ENCODE measurements at regions not wholly inside any gene's neighbourhood (a gene's known extent, or its start where the extent isn't known, plus 50 kb on each side); places are given as distances from the start of the nearest gene placed in this dataset.

GRCh38 chr15:97215629-97216028 lies 744.9 kb upstream of the ARRDC4 start:
- Histone ChIP-seq H3K4me3 (no peak overlapping the region), H3K79me2 (ENCODE audit: insufficient read depth) (no peaks in the 10 kb centered on the region), H3K36me3 (ENCODE audit: low read depth) (no peaks in the 10 kb centered on the region), H3K4me1 (ENCODE audit: insufficient read depth) (no peaks in the 10 kb centered on the region), H3K27me3 (replicated peaks; ENCODE audit: insufficient read depth) (no peaks in the 10 kb centered on the region), H3K9ac (no peak overlapping the region), H4K20me1 (ENCODE audit: insufficient read depth) (no peaks in the 10 kb centered on the region), H3K4me2 (ENCODE audit: unreplicated experiment) (no peak overlapping the region), H2AFZ (no peak overlapping the region), H3K9me3 (ENCODE audit: low read depth) (no peaks in the 10 kb centered on the region), H3F3A (ENCODE audit: insufficient read depth) (no peaks in the 10 kb centered on the region), H3K27ac (no peak overlapping the region), H3K9me2 (ENCODE audit: insufficient read depth) (no peaks in the 10 kb centered on the region)
- in situ Hi-C loops (cut with MboI) = no loop called here
- DNase-seq = no peak
- TF ChIP-seq EZH2phosphoT487 (IDR thresholded peaks at IDR 0.05; ENCODE audit: insufficient read depth, low read depth) (no peak), EZH2 (IDR thresholded peaks at IDR 0.05; ENCODE audit: insufficient read depth, poor library complexity, severe bottlenecking) (no peak)

GRCh38 chr15:97224191-97224641 lies 736.3 kb upstream of the ARRDC4 start:
- no peak for DNase-seq
- no peaks in the 10 kb centered on the region for H3K27me3 ChIP-seq (replicated peaks; ENCODE audit: insufficient read depth)
- H3K79me2 ChIP-seq (ENCODE audit: insufficient read depth) = no peaks in the 10 kb centered on the region
- no peaks in the 10 kb centered on the region for H3K9me2 ChIP-seq (ENCODE audit: insufficient read depth)
- in situ Hi-C loops (cut with MboI) = no loop called here
- TF ChIP-seq EZH2 (IDR thresholded peaks at IDR 0.05; ENCODE audit: insufficient read depth, poor library complexity, severe bottlenecking) (no peak), EZH2phosphoT487 (IDR thresholded peaks at IDR 0.05; ENCODE audit: insufficient read depth, low read depth) (no peak)
- H3K4me2 ChIP-seq (ENCODE audit: unreplicated experiment) = no peak overlapping the region
- 73 to 81% methylated on average over 13 to 33 of the region's 44 CpGs for WGBS, 2 experiments (ENCODE audit: low coverage in 1 of 2, low lambda C conversion rate in 2 of 2, missing lambda C conversion rate in 2 of 2)
- H3K9me3 ChIP-seq (ENCODE audit: low read depth) = no peaks in the 10 kb centered on the region
- H3K4me1 ChIP-seq (ENCODE audit: insufficient read depth) = no peaks in the 10 kb centered on the region
- H3K36me3 ChIP-seq (ENCODE audit: low read depth) = no peaks in the 10 kb centered on the region
- H3K27ac ChIP-seq = no peak overlapping the region
- H3K9ac ChIP-seq = no peak overlapping the region
- H2AFZ ChIP-seq = no peak overlapping the region
- no peaks in the 10 kb centered on the region for H4K20me1 ChIP-seq (ENCODE audit: insufficient read depth)
- H3K4me3 ChIP-seq = no peak overlapping the region
- H3F3A ChIP-seq (ENCODE audit: insufficient read depth) = no peaks in the 10 kb centered on the region

- Histone ChIP-seq H3F3A (ENCODE audit: insufficient read depth) (no peaks in the 10 kb centered on the region), H3K9ac (no peak overlapping the region), H3K4me3 (0 out of 2 replicates have a peak overlapping the region, but pooled peaks have one; percentile 0), H3K36me3 (ENCODE audit: low read depth) (no peaks in the 10 kb centered on the region), H3K9me2 (ENCODE audit: insufficient read depth) (no peaks in the 10 kb centered on the region), H4K20me1 (ENCODE audit: insufficient read depth) (no peaks in the 10 kb centered on the region), H3K4me1 (ENCODE audit: insufficient read depth) (no peaks in the 10 kb centered on the region), H3K9me3 (ENCODE audit: low read depth) (no peaks in the 10 kb centered on the region), H3K27me3 (replicated peaks; ENCODE audit: insufficient read depth) (0 out of 2 replicates have a peak, but pooled peaks cover 8% of the 10 kb centered on the region), H3K27ac (no peak overlapping the region), H3K4me2 (ENCODE audit: unreplicated experiment) (peak overlapping the region; percentile 37), H3K79me2 (ENCODE audit: insufficient read depth) (no peaks in the 10 kb centered on the region), H2AFZ (no peak overlapping the region)
- in situ Hi-C loops (cut with MboI) = loop anchor here (25.0 kb wide), 2 partner anchors 873 to 1973 kb away; no protein-coding TSS in a partner anchor
- peak; percentile 71 for DNase-seq
- TF ChIP-seq EZH2 (IDR thresholded peaks at IDR 0.05; ENCODE audit: insufficient read depth, poor library complexity, severe bottlenecking) (no peak), EZH2phosphoT487 (IDR thresholded peaks at IDR 0.05; ENCODE audit: insufficient read depth, low read depth) (no peak)
- WGBS, 2 experiments (ENCODE audit: low coverage in 1 of 2, low lambda C conversion rate in 2 of 2, missing lambda C conversion rate in 2 of 2) = 22 to 24% methylated on average over 9 of the region's 9 CpGs
These were observed 725.5 kb upstream of the ARRDC4 start for GRCh38 chr15:97234851-97235610.

- H3K36me3 ChIP-seq (ENCODE audit: low read depth) = no peaks in the 10 kb centered on the region
- no peak for TF ChIP-seq EZH2 (IDR thresholded peaks at IDR 0.05; ENCODE audit: insufficient read depth, poor library complexity, severe bottlenecking)
- no peak for TF ChIP-seq EZH2phosphoT487 (IDR thresholded peaks at IDR 0.05; ENCODE audit: insufficient read depth, low read depth)
- H4K20me1 ChIP-seq (ENCODE audit: insufficient read depth) = no peaks in the 10 kb centered on the region
- H3K27me3 ChIP-seq (replicated peaks; ENCODE audit: insufficient read depth) = 0 out of 2 replicates have a peak, but pooled peaks cover 8% of the 10 kb centered on the region
- no peak overlapping the region for H3K4me2 ChIP-seq (ENCODE audit: unreplicated experiment)
- DNase-seq = no peak
- H3F3A ChIP-seq (ENCODE audit: insufficient read depth) = no peaks in the 10 kb centered on the region
- H3K9me3 ChIP-seq (ENCODE audit: low read depth) = no peaks in the 10 kb centered on the region
- no peaks in the 10 kb centered on the region for H3K9me2 ChIP-seq (ENCODE audit: insufficient read depth)
- H3K4me3 ChIP-seq = 0 out of 2 replicates have a peak overlapping the region, but pooled peaks have one; percentile 0
- H2AFZ ChIP-seq = no peak overlapping the region
- in situ Hi-C loops (cut with MboI) = loop anchor here (25.0 kb wide), 2 partner anchors 873 to 1973 kb away; no protein-coding TSS in a partner anchor
- 50% methylated on average over 7 of the region's 7 CpGs for WGBS, 2 experiments (ENCODE audit: low coverage in 1 of 2, low lambda C conversion rate in 2 of 2, missing lambda C conversion rate in 2 of 2)
- H3K27ac ChIP-seq = no peak overlapping the region
- H3K79me2 ChIP-seq (ENCODE audit: insufficient read depth) = no peaks in the 10 kb centered on the region
- no peaks in the 10 kb centered on the region for H3K4me1 ChIP-seq (ENCODE audit: insufficient read depth)
- H3K9ac ChIP-seq = no peak overlapping the region
These were observed 724.9 kb upstream of the ARRDC4 start for GRCh38 chr15:97235611-97235985.

All from GM23248 (cell line).